Endothelial cell of hepatic sinusoid (primary cell): ENCODE measurements at regions not wholly inside any gene's neighbourhood (a gene's known extent, or its start where the extent isn't known, plus 50 kb on each side); places are given as distances from the start of the nearest gene placed in this dataset.

ENCODE experiments used
- in situ Hi-C: cut with HindIII; loops from 2 replicates; pipeline ENCODE4 v1.10.0; 2017; ENCODE audit warnings: low sequenced_read_pairs

DNA sequence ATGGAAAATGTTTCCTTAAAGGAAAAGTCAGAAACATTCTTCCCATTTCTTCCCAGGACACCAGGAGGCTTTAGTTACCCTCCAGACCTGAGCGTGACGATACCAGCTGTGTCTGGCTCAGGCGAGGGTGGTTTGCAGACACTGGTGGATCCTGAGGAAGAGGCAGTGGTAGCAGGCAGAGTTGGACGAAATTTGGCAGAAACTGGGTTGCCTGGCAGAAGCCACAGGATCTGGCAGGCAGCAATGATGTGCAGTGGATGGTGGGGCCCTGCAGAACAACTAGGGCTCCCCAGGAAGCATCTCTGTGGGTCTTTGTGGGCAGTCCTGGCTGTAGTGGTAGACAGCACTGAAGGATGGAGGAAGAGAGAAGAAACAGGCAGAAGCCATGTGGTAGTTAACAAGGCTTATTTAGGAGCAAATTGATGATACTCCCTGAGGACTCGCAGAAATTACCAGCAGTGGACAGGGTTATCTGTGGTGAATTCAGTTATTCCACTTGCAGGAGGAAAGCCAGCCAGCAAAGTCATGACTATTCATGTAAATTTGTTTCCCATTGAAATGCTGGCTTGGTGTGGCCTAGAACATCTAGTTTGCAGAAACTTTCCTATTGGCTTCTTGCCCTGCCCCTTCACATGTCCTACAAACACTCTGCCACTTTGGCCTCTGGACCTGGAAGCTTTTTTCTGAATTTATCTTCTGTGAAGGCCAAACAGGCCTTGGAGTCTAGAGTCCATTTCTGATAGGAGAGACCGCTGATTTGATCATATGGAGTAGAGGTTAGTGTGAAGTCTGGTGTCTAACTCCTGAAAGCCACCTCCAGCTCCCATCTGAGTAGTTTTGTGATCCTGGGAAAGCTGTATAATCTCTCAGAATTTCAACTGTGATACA is 212.0 kb downstream of the DMRT2 start:
- in situ Hi-C loops: no loop called here

DNA sequence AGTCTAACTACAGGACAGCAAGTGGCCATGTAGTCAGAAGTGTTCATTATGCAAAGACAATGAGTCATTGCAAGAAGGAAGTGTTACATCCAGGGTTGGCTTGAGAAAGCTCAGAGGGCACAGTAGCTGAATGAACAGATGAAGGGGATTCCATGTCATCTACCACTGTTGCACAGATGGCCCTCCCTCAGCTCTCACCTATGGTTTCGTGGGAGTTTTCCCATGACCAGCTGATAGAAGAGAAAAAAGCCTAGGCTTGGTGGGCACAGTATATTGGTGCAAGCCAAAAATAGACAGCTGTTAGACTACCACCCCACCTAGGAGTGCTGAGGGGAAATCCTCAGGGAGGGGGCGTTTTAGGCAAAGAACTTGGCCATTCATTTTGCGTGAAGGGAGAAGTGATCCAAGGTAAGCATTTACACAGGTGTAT is 217.0 kb downstream of the DMRT2 start:
- in situ Hi-C loops: no loop called here

DNA sequence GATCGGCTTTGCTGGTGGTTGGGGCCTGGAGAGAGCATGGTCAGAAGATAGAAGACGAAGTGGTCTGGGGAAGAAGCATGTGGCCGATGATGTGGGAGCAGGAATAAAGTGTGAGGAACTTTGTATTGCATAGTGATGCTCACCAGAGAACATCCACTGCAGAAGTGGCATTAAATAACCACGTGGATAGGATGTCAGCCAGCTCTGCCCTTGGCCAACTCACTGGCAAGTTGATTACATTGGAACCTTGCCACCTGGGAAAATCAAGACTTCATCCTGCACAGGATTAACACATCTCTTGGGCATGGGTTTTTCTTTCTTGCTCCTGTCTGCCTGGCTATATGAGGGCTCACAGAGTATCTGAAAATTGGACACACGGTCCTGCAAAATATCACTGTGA is 217.4 kb downstream of the DMRT2 start:
- in situ Hi-C loops: no loop called here

DNA sequence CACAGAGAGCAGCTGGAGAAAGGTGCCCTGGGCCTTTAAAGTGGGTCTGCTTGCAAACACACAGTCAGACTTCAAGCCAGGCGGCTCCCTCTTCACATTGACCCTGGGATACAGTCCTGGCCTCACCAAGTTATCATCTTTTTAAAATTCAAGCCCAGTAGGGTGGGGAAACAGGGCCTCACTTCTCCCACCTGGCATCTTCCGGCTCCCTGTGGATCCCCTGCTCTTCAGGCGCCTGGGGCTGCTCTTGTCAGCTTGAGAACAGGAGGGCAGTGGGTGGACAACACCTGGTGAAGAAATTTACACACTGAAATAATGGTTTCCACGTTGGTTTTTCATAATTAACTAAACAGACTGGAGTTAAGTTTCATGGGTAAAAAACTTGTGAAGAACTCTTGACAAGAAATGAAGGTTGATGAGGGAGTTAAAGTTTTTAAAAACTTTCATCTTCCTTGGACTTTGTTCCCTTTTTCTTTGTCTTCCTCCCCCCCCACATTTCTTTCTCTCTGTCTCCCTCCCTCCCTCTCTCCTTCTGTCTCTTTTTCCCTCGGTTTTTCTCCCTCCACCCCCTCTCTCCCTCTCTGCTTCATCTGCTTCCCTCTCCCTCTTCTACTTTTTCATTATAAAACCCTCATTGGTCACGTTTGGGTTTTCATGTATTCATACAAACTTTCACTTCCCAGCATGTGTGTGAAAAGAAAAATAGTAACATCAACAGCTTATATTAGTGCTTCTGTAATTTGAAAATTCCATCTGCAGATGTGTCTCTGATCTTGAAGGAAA is 219.6 kb downstream of the DMRT2 start:
- in situ Hi-C loops: no loop called here

DNA sequence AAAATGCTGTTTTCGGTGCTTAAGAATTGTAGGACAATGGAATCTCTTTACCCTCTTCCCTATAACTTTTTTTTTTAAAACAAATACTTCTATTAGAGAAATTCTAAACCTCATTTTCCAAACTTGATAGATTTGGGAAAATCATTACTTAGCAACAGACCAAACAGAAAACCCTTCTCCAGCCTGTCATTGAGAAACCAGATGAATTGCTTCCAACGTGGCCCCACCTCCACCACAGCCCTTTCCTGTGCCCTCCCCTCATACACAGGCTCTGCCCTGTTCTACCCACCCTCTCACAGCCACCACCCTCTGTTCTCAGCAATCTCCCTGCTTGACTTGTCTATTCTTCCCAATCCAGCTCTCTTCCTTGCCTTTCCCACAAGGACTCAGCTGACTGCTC is 221.2 kb downstream of the DMRT2 start:
- in situ Hi-C loops: no loop called here

DNA sequence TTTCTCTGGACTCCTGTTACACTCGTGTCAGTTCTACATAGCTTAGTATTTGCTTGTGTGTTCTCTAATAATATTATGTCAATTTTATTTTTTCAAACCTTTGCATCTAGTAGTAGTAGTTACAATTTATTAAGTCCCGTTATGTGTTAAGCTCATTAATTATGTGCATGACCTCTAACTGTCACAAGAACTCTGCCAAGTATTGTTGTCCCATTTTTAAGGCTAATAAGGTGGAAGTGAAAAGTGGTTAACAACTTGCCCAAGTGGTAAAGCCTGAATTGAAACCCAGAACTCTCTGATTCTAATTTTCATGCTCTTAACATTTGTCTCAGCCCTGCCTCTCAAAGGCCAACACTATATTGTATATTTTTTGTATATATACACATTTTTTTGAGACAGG is 221.6 kb downstream of the DMRT2 start:
- in situ Hi-C loops: no loop called here

DNA sequence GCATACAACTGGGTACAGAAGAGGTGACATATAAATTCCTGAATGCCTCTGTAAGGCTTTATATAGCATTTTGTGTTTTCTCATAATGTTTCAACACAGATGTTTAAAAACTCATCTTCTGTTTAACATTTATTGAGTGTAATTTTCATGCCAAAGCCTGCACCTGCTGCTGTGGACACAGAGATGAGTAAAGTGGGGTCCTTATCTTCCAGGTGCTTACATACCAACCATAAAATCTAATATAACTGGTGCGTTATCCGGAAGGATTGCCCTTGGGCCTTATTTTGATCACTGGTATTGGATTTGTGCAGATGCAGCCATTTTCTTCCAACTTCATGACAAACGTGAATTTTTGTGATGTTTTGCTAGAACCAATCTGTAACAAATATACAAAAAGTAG is 222.3 kb downstream of the DMRT2 start:
- in situ Hi-C loops: no loop called here

DNA sequence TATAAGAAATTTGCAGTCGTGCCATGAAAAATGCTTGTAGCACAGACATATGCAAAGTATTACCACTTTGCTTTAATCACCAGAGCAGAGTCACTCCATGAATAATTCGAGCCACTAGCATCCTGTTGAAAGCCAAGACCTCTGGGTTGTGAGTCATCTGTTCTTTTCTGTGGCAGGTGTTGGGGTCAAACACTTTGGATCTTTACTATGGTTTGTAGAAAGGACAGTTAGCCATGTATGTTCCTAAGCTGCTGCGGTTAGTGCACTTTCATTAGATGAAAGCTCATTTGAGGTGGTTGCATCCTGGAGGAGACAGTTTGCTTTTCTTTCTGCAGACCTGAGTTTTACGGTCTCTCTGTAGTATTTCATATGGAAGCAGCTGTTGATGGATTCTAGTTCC is 223.7 kb downstream of the DMRT2 start:
- in situ Hi-C loops: no loop called here

DNA sequence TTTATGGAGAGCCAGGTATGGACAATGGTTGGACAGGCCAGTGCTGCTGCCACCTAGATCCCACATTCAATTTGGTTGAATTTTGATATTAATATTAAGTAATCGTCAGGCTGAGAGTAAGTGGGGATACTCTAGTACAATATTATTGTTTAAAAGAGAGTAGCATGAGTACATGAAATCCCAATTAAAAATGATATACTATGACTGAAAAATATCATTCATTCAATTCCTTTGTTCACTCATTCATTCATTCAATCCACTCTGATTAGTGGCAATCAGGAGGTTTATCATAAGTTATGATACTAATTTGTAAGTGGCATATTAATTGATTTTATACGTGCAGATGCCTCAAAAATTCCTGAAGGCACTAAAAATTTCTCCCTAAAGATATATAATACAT is 224.2 kb downstream of the DMRT2 start:
- in situ Hi-C loops: no loop called here

DNA sequence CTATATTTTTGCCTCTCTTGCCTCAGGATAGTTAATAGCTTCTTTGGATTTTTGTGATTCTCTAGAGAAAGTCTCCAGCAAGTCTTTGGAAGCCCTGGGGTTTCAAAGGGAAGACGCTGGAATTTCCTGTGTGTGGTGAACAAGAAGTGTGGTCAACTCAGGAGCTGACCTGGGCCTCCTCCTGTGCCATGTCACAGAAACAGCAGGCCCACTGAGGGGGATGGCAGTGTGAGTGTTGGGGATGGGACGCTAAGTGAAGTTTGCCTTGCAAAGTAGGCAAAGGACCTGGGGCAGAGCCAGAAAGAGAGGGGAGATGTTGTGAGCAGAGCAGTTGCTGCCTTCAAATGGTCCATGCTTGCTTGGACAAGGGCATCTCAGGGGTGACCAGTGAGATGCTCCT is 226.3 kb downstream of the DMRT2 start:
- in situ Hi-C loops: no loop called here

DNA sequence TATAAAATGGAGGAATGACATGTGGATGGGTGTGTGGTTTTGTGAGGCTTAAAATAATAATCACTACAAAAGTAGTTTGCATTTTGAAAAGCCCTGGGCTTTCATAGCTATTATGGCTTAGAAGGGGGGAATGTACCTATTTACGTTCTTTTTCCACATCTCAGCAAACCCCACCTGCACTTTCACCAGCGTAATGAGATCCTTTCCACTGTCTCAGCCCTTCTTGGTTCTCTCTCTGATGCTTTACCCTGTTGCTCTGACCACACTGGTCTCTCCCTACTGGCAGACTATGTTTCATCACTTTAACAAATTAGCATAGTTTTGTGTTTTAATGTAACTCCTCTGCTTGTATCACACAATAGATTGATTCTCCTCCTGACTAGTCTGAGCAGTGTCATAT is 234.6 kb downstream of the DMRT2 start:
- in situ Hi-C loops: loop anchor here (5.0 kb wide), 1 partner anchor 37 kb away; no protein-coding TSS in a partner anchor

DNA sequence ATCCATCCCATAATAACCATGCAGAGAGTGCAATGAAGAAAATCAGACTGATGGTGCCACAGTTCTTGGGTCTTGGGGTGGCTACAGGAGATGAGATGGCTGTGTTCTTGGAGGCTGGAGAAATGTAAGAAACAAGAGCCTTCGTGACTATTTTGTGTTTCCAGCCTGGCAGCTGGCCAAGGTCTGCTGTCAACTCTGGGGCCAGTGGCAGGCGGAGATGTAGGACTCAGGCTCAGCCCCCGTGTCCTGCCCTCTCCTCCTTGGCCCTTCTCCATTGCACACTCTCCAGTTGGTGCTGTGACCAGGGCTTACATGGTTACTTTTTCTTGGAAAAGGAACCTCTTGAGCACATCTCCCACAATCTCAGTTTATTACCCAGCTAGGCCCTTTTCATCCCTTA is 235.4 kb downstream of the DMRT2 start:
- in situ Hi-C loops: no loop called here

DNA sequence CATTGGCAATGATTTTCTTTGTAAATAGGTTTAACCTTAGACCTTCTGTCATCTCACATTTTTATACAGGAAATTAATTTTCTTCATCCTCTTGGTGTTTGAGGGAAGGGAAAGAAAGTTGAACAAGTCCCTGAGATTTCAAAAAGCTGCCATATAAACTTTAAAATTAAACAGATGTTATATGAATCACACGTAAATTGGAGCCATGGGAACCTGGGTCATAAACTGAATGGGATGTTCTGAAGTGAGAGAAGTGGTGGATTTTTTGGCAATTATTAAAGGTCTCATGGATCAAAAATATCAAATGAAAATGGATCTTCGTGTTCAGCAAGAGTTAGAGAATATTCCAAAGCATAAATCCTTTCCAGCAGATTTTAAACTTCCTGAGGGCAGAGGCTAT is 242.2 kb downstream of the DMRT2 start:
- in situ Hi-C loops: no loop called here

DNA sequence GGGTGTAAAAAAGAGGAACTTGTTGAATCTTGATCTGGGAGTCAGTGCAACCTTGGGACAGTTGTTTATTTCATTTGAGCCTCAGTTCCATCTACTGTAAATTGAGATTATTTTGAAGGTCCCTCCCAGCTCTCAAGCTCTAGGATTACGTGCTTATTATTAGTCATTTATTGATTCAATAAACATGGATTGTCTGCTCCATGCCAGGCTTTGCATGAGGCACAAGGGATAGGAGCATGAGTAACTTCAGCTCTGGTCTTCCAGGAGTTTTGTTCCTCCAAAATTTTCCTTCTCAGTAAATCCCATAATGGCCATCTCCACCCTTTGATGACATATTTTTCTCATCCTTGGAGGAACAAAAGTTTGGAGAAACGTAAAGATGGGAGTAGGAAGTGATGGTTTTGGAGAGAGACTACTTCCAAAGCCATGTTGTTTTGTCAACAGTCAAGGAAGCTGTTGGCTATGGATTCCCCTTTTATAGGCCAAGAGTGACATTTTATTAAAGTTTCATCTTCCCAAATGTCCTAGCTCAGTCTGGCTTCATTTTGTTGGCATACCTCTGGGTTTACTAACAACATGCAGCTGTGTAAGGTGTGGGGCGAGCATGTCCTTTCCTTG is 244.6 kb downstream of the DMRT2 start:
- in situ Hi-C loops: no loop called here

DNA sequence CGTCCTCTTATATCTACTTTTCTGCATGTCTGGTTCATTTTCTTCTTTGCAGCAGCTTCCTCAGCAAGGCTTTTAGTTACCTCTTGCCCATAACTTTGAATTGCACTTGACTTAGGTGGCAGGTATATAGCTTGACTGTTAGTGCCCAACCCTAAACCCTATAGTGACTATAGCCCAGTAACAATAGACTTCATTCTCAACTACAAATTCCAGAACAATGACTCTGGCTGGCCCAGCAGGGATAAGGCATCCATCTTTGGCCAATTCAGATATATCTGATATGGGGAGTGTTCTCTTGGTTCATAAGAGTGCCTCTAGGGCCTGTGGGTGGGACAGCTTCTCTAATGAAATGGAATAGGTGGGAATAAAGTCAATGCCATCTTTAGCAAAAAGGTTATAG is 246.2 kb downstream of the DMRT2 start:
- in situ Hi-C loops: no loop called here

DNA sequence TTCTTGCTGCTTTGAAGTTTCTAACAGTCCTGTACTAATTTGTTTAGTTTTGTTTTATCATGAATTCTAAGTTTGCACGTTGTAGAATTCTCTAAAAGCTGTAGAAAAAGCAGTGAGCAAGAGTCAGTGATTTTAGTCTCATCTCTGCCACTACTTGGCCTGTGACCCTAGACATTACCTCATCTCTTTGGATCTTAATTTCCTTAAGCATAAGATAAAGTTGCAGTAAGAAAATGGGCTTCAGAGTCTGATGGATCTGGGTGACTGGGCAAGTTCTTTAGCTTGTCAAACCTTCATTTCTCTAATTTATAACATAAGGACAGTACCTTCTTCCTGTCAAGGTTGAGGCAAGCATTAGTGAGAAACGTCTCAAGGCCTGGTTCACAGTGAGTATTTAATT is 247.9 kb downstream of the DMRT2 start:
- in situ Hi-C loops: no loop called here

DNA sequence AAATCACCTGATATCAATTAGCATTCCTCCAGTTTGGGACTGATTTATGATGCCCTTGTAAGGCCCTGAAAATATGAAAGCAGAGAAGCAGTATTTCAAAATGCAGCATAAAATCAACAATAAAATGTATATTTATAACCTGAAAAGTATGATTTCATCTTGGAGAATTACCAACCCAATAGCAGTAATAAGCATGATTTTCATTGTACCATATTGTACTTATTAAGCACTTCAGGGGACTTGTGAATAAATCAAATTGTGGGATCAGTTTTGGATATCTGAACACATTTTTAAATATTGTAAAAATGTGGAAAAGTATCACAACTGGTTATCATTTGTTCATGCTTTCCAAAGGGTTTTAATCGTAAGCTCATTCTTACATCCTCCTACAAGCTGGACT is 250.8 kb downstream of the DMRT2 start:
- in situ Hi-C loops: no loop called here

DNA sequence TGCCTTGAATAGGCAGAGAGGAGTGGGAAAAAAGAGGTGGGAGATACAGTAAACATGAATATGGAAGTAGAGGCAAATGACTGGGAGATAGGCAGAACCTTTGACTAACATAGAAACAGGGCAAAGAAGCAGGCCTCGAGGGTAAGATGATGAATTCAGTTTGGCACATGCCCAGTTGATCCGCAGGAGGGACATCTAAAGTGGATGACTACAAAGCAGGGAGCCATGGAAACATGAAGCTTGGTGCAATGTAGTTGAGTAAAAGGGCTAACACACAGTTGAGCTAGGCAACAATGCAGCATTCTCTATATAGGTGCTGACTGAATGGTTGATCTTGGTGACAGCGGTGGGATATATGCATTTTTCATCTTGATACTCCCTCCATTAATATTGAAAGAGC is 253.8 kb downstream of the DMRT2 start:
- in situ Hi-C loops: no loop called here

DNA sequence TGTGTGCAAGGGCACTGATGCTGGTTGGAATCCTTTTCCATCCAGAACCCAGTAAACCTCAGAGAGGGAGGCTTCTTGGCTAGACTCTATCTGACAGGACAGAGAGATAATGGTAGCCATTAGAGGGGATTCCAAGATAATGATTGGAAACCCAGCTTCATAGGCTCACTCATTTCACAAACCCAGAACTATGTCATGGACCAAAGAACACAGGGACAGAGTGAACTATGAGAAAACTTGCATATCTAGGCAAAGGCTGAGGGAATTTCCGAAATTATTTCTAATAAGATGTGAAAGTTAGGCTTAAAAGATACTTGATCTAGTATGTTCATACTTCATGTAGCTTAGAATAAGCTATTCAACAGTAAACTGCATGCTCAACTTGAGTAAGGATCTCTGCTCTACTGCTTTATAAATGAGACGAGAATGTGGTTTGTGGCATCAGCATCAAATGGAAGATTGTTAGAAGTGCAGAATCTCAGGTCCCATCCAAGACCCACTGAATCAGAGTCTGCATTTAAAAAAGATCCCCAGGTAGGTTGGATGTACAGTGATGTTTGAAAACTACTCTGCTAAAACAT is 261.4 kb downstream of the DMRT2 start:
- in situ Hi-C loops: no loop called here

DNA sequence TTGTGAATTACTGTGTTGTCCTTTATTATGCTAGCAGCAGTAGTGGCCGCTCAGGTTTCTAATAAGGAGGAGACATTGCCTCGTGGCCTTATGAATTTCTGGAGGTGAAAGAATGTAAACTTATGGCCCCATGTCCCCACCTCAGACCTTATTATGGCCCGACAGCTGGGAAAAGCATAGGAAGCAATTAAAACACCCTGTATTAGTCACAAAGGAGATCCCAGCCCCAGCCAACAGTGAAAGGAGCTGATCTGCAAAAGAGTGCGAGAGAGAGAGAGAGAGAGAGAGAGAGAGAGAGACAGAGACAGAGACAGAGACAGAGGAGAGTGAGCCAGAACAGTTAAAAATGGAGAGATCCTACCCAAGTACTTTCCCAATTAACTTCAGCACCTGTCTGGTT is 269.3 kb downstream of the DMRT2 start:
- in situ Hi-C loops: no loop called here

DNA sequence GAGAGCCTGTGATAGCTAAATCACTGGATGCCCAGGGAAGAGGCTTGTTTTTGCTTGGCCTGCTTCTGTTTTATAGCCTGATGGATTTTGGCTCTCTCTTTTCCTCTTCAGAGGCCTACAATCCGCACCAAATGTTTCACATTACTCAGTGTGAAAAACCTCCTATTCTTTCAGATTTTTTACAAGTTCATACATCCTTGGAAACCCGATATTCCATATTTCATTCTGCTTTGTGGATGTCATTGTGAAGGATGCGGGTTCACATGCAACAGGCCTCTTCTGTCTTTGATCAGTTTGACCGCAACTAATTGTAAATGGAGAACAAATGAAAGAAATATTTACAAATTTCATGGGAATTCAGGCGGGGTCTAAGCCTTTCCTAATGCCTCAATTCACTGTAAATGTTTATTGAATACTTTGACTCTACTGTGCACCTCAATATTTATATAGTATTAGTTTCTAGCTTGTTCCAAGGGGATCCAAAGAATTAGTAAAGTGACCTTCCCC is 269.9 kb downstream of the DMRT2 start:
- in situ Hi-C loops: no loop called here
